Activated CD4-positive, alpha-beta T cell treated with anti-CD3 and anti-CD28 coated beads, Interleukin-2, amount 50 U/mL, for 16 hours (primary cell): ENCODE measurements at regions not wholly inside any gene's neighbourhood (a gene's known extent, or its start where the extent isn't known, plus 50 kb on each side); places are given as distances from the start of the nearest gene placed in this dataset.
"Not testable (repeated sequence)": the region's sequence is repeated elsewhere in the genome, so short reads cannot be mapped to it uniquely, and the experiment has no call there.

Source experiments
- DNase-seq: peaks from one replicate; pipeline ENCODE4 v3.0.0-alpha.2; 2020

GRCh38 chr5:5838493-5838892, 416.0 kb downstream of the ICE1 start:
- no peak for DNase-seq

DNA sequence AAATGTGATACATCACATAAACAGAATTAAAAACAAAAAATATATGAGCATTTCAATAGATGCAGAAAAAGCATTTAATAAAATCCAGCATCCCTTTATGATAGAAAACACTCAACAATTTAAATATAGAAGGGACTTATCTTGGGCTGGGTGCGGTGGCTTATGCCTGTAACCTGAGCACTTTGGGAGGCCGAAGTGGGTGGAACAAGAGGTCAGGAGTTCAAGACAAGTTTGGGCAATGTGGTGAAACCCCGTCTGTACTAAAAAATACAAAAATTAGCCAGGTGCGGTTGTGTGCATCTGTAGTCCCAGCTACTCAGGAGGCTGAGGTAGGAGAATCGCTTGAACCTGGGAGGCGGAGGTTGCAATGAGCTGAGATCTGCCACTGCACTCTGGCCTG, 409.1 kb downstream of the ICE1 start:
- not testable (repeated sequence) for DNase-seq

- no peak for DNase-seq
These were observed 406.1 kb downstream of the ICE1 start for GRCh38 chr5:5828619-5829018.

DNA sequence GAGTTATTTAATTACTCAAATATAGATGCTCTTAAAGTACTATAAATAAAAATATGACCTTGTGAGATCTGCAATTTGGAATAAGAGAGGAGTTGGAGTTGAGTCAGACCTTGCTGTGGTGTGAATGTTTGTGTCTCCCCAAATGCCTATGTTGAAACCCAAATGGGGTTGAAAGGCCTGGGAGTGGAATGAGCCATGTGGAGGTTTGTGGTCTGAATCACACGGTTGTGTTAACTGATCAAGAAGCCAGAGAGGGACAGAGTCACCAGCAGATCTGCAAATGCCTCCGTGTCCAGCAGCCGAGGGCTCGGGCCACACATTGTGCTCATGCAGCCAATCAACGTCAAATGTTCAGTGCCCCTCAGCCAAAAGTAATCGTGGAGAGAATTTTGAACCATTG, 404.4 kb downstream of the ICE1 start:
- no peak for DNase-seq

- no peak for DNase-seq
These were observed 400.3 kb downstream of the ICE1 start for GRCh38 chr5:5822729-5823257.

DNA sequence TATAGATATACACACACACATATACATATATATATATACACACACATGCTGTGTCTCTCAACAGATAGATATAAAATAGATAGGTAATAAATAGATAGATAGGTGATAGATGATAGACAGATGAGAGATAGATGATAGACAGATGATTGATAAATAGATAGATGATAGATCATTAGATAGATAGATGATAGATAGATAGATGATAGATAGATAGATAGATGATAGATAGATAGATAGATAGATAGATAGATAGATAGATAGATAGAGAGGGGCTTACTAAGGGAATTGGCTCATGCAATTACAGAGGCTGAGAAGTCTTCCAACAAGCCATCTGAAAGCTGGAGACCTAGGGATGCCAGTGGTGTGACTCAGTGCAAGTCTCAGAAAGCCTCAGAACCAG, 394.5 kb downstream of the ICE1 start:
- DNase-seq, result no peak

GRCh38 chr5:5813441-5813840, 391.0 kb downstream of the ICE1 start:
- DNase-seq, result no peak

DNA sequence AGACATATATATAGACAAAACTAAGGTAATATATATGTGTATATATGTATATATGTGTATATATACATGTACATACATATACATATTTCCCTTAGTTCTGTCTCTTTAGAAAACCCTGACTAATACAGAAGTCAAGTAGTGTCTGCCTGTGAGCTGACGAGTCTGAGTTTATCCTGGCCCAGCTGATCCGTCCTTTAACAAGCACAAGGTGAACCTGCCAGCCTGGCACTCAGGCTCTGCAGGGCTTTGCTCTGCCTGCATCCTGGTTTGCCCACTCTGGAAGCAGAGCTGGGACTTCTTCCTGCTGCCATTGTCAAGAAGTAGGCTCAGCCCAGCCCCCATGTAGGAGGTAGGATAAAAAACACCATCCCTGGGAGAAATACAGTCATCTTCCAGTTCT, 388.0 kb downstream of the ICE1 start:
- no peak for DNase-seq

DNA sequence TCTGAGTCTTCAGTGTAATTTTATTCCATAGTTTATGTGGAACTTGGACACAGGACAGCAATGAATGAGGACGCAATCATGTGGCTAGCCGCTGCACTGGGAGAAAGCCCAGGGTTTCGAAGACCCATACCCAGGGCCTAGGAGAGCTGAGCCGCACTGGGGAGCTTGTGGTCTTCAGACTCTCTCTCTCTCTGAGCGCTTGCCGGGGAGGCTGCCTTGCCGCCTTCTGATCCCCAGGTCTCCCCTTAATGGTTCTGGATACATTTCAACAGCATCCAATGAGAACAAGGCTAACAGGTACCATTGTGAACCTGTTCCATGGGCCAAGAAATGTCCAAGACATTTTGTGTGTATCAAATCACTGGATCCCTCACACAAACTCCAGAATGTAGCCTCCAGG, 383.4 kb downstream of the ICE1 start:
- DNase-seq, result no peak

DNA sequence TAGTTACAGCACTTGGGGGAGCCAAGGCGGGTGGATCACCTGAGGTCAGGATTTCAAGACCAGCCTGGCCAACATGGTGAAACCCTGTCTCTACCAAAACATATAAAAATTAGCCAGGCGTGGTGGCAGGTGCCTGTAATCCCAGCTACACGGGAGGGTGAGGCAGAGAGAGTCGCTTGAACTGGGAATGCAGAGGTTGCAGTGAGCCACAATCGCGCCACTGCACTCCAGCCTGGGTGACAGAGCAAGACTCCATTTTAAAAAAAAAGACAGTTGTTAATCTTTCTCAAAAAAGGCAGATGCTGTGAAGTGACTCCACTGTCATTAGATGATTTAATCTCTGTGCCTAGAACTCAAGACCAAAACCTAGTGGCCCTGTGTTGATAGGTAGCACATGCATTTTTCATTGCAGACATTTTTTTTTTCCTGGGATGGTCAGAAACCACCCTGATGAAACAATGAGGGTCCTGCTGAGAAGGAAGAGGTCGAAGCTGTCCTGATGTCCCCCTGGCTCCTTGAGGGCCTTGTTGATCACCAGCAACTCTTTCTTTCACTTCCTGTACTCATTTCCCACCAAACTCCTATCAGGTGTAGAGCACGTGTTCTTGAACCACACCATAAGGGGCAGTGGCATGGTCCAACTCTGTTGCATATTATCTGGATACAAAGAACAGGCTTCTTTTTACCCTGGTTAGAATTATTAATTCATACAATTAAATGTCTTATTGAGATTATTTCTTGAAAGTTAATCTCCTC, 382.2 kb downstream of the ICE1 start:
- no peak for DNase-seq

DNA sequence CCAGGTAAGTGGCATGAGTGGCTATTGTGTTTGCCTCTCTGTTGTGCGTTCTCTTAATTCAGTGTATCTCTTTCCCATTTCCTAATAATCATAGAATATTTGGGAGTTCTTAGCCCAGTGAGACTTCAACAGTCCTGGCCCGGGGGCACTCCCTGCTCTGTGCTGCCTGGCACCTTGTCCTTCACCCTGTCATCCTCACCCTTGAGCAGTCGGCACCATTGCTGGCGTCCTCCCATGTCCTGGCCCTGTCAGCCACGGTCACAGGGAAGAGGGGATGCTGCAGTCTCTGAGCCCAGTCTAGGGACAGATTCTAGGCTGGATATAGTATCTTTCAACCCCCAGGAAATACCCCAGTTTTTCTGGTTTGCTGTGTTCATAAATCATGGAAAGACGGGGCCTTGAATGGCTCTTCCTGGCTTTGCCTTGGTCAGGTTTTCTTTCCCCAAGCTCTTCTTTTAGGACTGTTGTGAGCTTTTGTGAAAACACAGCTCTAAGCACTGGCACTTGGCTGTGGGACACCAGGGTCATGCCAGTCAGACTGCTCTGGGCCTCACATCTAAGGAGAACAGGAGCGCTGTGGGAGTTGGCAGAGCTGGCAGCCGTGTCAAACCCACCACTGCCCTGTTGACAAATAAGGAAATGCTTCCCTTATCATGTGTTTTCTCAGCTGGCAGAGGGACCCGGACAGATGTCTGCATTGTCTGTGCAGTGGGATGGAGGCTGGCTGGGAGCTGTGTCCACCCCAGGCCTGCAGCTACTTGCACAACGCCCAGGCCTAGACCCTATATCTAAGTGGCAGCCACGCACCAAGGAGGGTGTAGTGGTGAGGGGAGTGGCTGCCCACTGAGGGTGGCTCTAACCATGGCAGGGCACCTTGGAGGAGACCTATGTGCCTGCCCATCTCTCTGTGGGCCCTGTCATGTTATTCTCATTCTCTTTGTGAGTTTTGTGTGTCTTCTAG, 378.6 kb downstream of the ICE1 start:
- DNase-seq, result no peak

- DNase-seq, result no peak
These were observed 377.3 kb downstream of the ICE1 start for GRCh38 chr5:5799826-5800225.

DNA sequence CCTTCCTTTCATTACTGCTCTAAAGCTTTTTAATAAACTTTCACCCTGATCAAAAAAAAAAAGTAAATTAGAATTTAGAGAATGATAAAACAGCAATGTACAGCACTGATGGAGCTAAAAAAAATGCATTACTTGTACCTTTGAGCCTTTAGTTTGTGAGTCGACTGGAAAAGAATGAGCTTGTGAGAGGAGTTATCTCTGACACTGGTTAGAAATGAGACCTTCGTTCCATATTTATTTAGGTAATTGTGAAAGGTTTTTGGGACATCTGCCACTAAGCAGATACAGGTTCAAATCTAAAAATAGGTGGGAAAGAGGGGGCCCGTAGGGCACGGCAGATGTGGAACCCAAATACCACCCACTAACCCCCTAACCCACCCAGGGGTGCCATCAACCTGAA, 376.8 kb downstream of the ICE1 start:
- no peak for DNase-seq

GRCh38 chr5:5798462-5798861, 376.0 kb downstream of the ICE1 start:
- DNase-seq, result no peak

DNA sequence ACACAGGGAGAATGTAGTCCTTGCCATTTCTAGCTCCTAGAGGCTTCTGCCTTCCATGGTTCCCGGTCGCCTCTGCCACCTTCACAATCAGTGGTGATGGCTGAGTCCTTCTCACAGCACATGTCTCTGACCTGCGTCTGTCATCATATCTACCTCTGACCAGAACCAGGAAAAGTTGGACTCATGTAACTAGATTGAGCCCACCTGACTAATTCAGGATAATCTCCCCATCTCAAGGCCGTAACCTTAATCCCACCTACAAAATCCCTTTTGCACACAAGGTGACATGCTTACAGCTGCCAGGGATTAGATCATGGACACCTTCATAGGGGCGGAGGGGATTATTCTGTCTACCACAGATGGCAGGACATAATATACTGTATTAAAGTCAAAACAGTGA, 375.6 kb downstream of the ICE1 start:
- DNase-seq, result no peak

DNA sequence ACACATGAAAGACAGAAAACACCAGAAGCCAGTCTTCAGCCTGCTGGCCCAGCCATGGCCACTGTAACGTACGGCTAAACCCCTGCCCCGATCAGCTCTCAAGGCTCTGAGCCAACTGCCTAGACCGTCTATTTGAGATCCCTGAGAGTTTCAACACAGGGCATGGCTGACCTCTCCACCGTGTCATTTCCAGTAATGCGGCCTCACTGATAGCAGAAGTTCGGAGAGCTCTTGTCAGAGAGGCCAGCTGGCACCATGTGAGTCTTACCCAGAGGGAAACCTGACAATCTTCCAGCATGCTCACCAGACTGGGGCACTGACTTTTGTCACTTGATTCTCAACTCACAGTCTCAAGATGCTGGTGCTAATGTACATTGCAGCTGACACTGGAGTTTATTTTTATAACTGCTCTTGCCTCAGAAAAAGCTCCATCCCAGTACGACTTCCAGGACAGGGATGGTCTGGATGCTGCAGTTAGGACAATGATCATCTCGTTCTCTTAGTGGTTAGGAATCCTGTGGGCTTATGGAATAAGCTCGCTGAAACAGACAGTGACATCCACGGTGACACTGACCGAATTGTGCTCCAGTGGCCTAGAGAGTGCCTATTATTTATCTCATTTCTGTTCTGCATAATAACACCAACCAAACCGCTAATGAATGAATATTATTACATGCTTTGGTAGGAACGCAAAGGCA, 372.7 kb downstream of the ICE1 start:
- no peak for DNase-seq

DNA sequence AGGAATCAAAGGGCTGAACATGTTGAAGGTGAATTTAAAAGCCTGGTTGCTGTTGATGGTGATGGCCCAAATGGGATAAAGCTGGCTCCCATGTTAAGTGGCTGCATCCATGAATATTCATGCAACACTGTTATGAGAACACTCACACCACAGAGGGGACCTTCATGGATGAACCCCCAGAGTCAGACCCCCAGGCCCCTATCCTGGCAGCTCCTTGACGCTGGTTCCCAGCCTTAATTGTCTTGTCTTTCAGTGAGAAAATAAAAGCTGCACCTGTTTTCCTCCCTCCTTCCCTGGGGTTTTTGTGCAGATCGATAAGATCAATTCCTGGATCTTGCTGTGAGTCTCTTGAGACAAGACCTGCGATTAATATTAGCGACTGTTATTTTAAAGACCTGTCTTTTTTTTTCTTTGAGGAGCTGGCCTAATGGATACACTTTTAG, 371.7 kb downstream of the ICE1 start:
- no peak for DNase-seq

GRCh38 chr5:5793242-5794117, 371.0 kb downstream of the ICE1 start:
- DNase-seq, result no peak

GRCh38 chr5:5792106-5792505, 369.6 kb downstream of the ICE1 start:
- no peak for DNase-seq

DNA sequence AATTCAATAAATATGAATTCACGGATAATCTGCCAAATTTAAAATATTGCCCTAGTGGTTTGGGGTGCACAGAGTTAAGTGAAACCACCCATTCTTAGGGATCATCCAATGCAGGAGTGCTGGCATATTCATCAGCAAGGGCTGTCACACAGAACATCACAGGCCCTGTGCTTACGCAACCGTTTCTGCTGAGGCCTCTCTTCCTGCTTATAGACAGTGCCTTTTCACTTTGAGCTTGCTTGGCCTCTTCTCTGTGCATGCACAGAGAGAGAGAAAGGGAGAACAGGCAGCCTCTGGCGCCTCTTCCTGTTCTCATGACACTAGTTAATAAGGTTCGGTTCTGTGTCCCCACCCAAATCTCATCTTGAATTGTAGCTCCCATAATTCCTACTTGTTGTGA, 366.3 kb downstream of the ICE1 start:
- no peak for DNase-seq

GRCh38 chr5:5787373-5787772, 364.9 kb downstream of the ICE1 start:
- no peak for DNase-seq

DNA sequence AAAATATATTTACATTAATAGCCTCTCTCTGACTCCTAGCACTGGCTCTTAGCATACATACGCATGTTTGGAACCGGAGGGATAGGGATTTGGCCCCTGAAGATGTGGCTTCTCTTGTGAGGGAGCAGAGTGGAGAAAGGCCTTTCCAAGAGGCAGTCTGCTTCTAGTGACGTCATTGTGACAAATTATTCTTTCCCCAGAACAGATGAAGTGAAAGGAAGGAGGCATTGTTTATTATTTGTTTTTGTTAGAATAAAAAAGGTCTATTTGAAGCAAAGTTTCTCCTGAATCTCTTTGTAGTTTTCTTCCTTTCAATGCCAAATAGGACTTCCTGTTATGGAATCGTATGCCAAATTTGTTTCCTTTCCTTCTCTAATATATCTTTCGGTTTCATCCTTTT, 361.6 kb downstream of the ICE1 start:
- no peak for DNase-seq
